Activated CD4-positive, alpha-beta T cell treated with anti-CD3 and anti-CD28 coated beads for 36 hours (primary cell): ENCODE measurements at regions not wholly inside any gene's neighbourhood (a gene's known extent, or its start where the extent isn't known, plus 50 kb on each side); places are given as distances from the start of the nearest gene placed in this dataset.

ENCODE experiments used
- ATAC-seq: fragments of 200-7000 bp; cut with Tn5 transposase; one replicate; pipeline ENCODE4 v1.10.0; 2021; ENCODE audit warnings: mild to moderate bottlenecking, moderate library complexity
- CTCF ChIA-PET: fragments of 350-600 bp; sonication (Branson Sonifier 250); formaldehyde crosslinking; loops from one replicate; lab custom pipeline; 2021; ENCODE audit warnings: antibody characterized with exemption; lab: Charles Lee
- POLR2A ChIA-PET: fragments of 350-600 bp; sonication (Branson Sonifier 250); formaldehyde crosslinking; loops from one replicate; lab custom pipeline; 2021; ENCODE audit warnings: antibody characterized with exemption, inconsistent platforms; lab: Charles Lee
- DNase-seq: peaks from one replicate; pipeline ENCODE4 v3.0.0-alpha.2; 2020
- H3K27ac Mint-ChIP-seq: one replicate; pipeline ENCODE4 v1.8.0; 2021; ENCODE audit warnings: mixed read lengths
- H3K27me3 Mint-ChIP-seq: one replicate; pipeline ENCODE4 v1.8.0; 2021; ENCODE audit warnings: mixed read lengths
- H3K36me3 Mint-ChIP-seq: one replicate; pipeline ENCODE4 v1.8.0; 2021; ENCODE audit warnings: low read depth, mixed read lengths
- H3K4me1 Mint-ChIP-seq: one replicate; pipeline ENCODE4 v1.8.0; 2021; ENCODE audit warnings: mixed read lengths
- H3K4me3 Mint-ChIP-seq: one replicate; pipeline ENCODE4 v1.8.0; 2021; ENCODE audit warnings: mild to moderate bottlenecking, moderate library complexity, mixed read lengths
- H3K9me3 Mint-ChIP-seq: one replicate; pipeline ENCODE4 v1.8.0; 2021; ENCODE audit warnings: low read depth, mixed read lengths
- intact Hi-C, 2 experiments: fragments of 100-400 bp; cut with DNase I in 1 of 2; cut with micrococcal nuclease in 1 of 2; formaldehyde crosslinking; loops; one replicate each; pipeline versions ENCODE4 v1.14.2 to v1.15.1; 2022 to 2024; cut with DNase I, micrococcal nuclease

DNA sequence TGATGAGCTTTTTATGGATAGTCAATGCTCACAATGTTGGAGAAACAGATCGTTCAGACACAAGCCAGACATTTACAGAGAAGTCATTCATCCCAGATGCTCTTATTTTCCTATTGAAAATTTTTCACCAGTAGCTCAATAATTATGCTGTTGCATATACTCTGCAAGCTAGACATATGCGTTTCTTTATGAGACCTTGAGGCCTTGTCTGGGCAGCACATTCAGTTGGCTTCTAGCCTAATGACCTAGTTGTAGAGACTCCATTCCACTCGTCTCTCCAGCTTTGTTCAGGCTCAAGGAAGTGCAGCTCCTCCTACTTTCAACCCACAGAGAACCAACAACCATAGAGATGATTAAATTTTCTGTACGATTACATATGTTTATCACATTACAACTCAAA lies 237.7 kb downstream of the MZT1 start:
- no peak overlapping the region for H3K27ac Mint-ChIP-seq
- intact Hi-C loops: no loop called here
- no peaks in the 10 kb centered on the region for H3K36me3 Mint-ChIP-seq
- peaks cover 1% of the 10 kb centered on the region for H3K9me3 Mint-ChIP-seq
- CTCF ChIA-PET: interaction anchor here (0.7 kb wide), 1 partner anchor 168 kb away, joined by 3 read pairs; no protein-coding TSS in a partner anchor
- no peak for DNase-seq
- H3K4me3 Mint-ChIP-seq: no peak overlapping the region
- POLR2A ChIA-PET: no interaction called here
- H3K27me3 Mint-ChIP-seq: peaks cover 2% of the 10 kb centered on the region
- no peaks in the 10 kb centered on the region for H3K4me1 Mint-ChIP-seq
- ATAC-seq: no peak

DNA sequence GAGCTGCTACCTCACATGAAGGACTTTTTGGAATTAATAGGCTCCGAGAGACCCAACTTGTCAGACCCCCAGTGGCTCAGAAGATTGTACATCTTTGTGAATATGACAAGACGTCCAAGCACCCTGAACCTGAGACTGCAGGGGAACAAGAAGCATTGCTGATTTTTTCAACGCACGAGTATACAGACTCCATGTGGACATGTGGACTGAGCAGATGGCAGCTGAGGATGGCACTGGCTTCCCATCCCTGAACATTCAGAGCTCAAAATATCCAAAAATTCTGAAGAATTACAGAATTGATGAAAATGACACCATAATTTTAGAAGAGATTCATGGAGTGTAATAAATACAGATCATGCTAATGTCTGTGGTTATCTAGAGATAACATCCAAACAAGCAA lies 254.1 kb downstream of the MZT1 start:
- H3K36me3 Mint-ChIP-seq: no peaks in the 10 kb centered on the region
- CTCF ChIA-PET: interaction anchor here (1.0 kb wide), 1 partner anchor 10 kb away, joined by 3 read pairs; no protein-coding TSS in a partner anchor
- no peak for DNase-seq
- ATAC-seq: no peak
- peaks cover 5% of the 10 kb centered on the region for H3K27me3 Mint-ChIP-seq
- POLR2A ChIA-PET: no interaction called here
- H3K27ac Mint-ChIP-seq: no peak overlapping the region
- H3K4me1 Mint-ChIP-seq: no peaks in the 10 kb centered on the region
- H3K4me3 Mint-ChIP-seq: no peak overlapping the region
- H3K9me3 Mint-ChIP-seq: peaks cover 6% of the 10 kb centered on the region
- intact Hi-C loops: no loop called here

DNA sequence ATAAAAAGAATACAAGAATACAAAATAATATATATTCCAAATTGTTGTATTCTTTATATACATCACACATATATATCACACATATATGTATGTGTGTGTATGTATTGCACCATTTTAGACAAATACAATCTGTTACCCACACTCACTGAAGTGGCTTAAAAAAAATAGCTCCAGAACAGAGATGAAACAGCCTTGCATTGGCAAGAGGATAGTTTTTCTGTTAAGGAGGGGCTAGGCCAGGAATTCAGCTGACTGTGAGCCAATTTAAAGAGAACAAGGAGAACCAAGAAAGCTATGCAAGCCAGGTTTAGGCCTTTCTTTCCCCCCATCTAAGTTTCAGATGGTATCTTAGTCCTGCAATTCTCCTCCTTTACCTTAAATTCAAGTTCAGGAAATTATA lies 257.5 kb downstream of the MZT1 start:
- no peaks in the 10 kb centered on the region for H3K4me1 Mint-ChIP-seq
- ChIA-PET CTCF (no interaction called here), POLR2A (no interaction called here)
- DNase-seq (no peak), ATAC-seq (no peak)
- intact Hi-C loops: no loop called here
- no peaks in the 10 kb centered on the region for H3K36me3 Mint-ChIP-seq
- H3K27me3 Mint-ChIP-seq: peaks cover 3% of the 10 kb centered on the region
- H3K27ac Mint-ChIP-seq: no peak overlapping the region
- H3K4me3 Mint-ChIP-seq: no peak overlapping the region
- H3K9me3 Mint-ChIP-seq: peaks cover 2% of the 10 kb centered on the region

DNA sequence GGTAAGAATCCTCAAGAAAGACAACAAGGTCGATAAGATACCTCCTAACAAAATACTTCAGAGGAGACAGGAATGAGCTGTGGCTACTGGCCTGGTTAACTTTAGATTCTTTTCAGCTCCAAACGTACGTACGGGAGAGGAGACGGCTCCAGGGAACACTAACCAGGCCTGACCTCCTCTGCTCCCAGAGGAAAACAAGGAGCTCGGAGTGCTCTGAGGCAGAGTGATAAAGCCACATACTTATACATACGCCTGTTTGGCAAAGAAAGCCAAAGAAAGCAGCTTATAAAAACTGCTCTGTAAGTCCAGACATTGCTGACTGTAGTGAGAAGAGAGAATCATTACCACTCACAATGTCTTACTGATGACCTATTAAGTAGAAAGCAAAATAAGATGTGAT lies 263.9 kb downstream of the MZT1 start:
- ATAC-seq (no peak), DNase-seq (no peak)
- Mint-ChIP-seq H3K27ac (no peak overlapping the region), H3K4me3 (no peak overlapping the region), H3K36me3 (no peaks in the 10 kb centered on the region), H3K27me3 (peaks cover 6% of the 10 kb centered on the region), H3K9me3 (no peaks in the 10 kb centered on the region), H3K4me1 (no peaks in the 10 kb centered on the region)
- intact Hi-C loops: no loop called here
- POLR2A ChIA-PET: no interaction called here
- CTCF ChIA-PET: interaction anchor here (0.5 to 0.8 kb wide), 2 partner anchors 12 to 145 kb away, joined by 3 to 4 read pairs; no protein-coding TSS in a partner anchor

DNA sequence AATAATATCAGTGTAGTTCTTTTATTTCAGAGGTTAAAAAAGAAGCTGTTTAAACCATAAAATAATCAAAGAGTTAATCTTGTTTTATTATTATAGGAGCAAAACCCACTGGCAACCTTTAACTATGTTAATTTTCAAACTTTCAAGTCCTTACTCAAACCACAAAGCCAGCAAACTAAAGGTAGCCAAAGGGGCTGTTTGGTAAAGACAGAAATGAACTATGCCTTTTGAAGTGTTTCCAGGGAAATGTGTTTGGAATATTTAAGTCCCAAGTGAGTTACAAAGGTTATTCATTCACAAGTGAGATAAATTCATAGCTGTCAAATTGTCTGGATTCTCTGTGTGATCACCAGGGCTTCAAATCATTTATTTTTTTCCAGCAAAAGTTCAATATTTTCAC lies 264.7 kb downstream of the MZT1 start:
- intact Hi-C loops: no loop called here
- no peaks in the 10 kb centered on the region for H3K4me1 Mint-ChIP-seq
- H3K4me3 Mint-ChIP-seq: no peak overlapping the region
- CTCF ChIA-PET: interaction anchor here (0.8 to 1.5 kb wide), 3 partner anchors 11 to 15 kb away, joined by 3 read pairs; no protein-coding TSS in a partner anchor
- DNase-seq (no peak), ATAC-seq (no peak)
- H3K27me3 Mint-ChIP-seq: peaks cover 6% of the 10 kb centered on the region
- POLR2A ChIA-PET: interaction anchor here (0.6 kb wide), 1 partner anchor 292 kb away, joined by 5 read pairs; no protein-coding TSS in a partner anchor
- no peaks in the 10 kb centered on the region for H3K36me3 Mint-ChIP-seq
- no peaks in the 10 kb centered on the region for H3K9me3 Mint-ChIP-seq
- H3K27ac Mint-ChIP-seq: no peak overlapping the region

DNA sequence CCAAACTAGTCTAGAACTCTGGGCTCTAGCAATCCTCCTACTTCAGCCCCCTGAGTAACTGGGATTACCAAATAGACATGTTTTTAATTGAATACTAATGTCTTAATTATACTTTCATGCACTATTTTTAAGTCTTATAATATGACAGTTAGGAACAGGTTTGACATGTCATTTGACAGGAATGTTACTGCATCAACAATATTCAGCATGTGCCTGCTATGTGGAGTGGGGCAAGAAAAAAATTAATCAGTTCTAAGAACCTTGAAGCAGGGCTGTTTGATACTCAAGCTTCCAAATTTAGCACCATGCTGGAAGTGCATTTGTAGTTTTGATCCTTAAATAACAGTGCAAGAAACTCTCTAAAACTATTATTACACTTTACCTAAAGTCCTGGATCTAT lies 265.3 kb downstream of the MZT1 start:
- no peaks in the 10 kb centered on the region for H3K4me1 Mint-ChIP-seq
- no peak overlapping the region for H3K4me3 Mint-ChIP-seq
- ChIA-PET CTCF (interaction anchor here (1.5 kb wide), 1 partner anchor 14 kb away, joined by 3 read pairs; no protein-coding TSS in a partner anchor), POLR2A (no interaction called here)
- intact Hi-C loops: no loop called here
- ATAC-seq (no peak), DNase-seq (no peak)
- peaks cover 6% of the 10 kb centered on the region for H3K27me3 Mint-ChIP-seq
- H3K9me3 Mint-ChIP-seq: no peaks in the 10 kb centered on the region
- no peaks in the 10 kb centered on the region for H3K36me3 Mint-ChIP-seq
- H3K27ac Mint-ChIP-seq: no peak overlapping the region

DNA sequence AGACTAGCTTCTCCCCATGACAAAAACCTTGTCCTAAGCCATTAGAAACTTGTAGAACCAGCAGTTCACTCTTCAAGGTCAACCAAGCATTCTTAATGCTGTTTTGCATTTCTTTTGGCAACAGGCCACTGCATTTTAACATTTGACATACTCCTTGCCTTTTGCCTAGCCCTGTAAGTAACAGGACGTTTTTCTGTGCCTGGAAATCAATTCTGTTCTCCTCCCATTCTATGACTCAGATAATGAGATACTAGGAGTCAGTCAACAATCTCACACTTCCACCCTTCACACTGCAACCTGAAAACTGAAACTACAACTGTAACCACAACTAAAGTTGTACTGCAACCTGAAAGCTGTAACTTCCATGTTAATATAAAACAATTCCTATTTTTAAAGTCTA lies 268.7 kb downstream of the MZT1 start:
- H3K27me3 Mint-ChIP-seq: peaks cover 3% of the 10 kb centered on the region
- H3K9me3 Mint-ChIP-seq: no peaks in the 10 kb centered on the region
- no peak for ATAC-seq
- CTCF ChIA-PET: no interaction called here
- DNase-seq: no peak
- no peak overlapping the region for H3K4me3 Mint-ChIP-seq
- POLR2A ChIA-PET: no interaction called here
- no peak overlapping the region for H3K27ac Mint-ChIP-seq
- no peaks in the 10 kb centered on the region for H3K36me3 Mint-ChIP-seq
- intact Hi-C loops: no loop called here
- H3K4me1 Mint-ChIP-seq: no peaks in the 10 kb centered on the region

DNA sequence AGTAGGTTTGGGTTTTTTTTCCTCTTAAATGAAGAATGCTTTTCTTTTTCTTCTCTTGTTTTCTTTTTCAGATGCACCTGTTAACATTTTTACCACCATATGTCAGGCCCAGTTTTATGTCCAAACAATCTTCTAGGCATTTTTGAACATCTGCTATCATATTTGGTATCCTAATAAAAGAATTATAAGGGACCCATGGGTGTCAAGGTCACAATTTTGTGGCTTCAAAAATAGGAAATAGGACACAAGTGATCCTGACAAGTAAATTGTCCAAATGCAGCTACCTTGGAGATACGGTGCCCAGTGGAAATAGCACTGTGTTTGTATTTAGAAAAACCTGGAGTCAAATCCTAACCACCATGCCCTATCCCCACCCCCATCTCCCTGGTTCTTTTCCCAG lies 270.3 kb downstream of the MZT1 start:
- intact Hi-C loops: no loop called here
- POLR2A ChIA-PET: no interaction called here

DNA sequence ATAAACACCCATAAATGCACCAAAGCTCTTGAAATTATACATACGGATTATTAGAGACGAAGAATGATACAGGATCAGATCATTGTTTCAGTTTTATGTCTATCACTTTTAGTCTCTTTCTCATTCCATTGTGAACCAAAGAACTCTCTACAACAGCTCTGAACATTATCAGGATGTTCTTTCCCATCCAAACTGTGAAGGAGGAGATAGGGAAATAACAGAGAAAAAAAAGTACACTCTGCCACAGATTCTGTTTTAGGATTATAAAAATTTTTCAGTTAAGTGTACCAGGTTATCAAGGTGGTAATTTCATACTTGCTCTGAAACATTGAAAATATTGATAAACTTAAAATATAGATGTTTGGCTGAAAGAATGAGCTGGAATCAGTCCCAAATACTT lies 270.9 kb downstream of the MZT1 start:
- no peak overlapping the region for H3K27ac Mint-ChIP-seq
- ATAC-seq (no peak), DNase-seq (no peak)
- no peaks in the 10 kb centered on the region for H3K4me1 Mint-ChIP-seq
- peaks cover 3% of the 10 kb centered on the region for H3K27me3 Mint-ChIP-seq
- intact Hi-C loops: no loop called here
- ChIA-PET CTCF (no interaction called here), POLR2A (no interaction called here)
- no peaks in the 10 kb centered on the region for H3K9me3 Mint-ChIP-seq
- no peaks in the 10 kb centered on the region for H3K36me3 Mint-ChIP-seq
- H3K4me3 Mint-ChIP-seq: no peak overlapping the region

More for the DNA sequence above, 270.3 kb downstream of the MZT1 start:
- Mint-ChIP-seq H3K9me3 (no peaks in the 10 kb centered on the region), H3K27ac (no peak overlapping the region), H3K36me3 (no peaks in the 10 kb centered on the region), H3K4me1 (no peaks in the 10 kb centered on the region), H3K4me3 (no peak overlapping the region), H3K27me3 (peaks cover 3% of the 10 kb centered on the region)
- CTCF ChIA-PET: no interaction called here
- DNase-seq (no peak), ATAC-seq (no peak)

DNA sequence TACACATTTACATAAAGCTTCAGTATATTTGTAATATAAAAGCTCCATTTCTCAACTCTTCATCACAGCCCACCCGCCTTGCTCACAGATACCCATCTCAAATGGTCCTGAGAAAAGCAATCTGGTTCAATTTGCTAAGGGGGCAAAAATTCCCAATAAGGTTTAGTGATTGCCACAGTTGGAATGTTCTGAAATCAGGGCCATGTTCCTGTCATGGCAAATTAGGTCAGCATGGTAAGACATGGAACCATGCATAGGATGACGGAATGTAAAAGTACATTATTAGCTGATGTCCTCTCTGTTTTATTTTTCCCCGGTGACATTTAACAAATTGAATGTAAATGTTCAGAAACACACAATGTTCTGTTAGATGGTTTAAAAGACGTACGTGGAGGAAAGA lies 274.3 kb downstream of the MZT1 start:
- POLR2A ChIA-PET: no interaction called here
- no peaks in the 10 kb centered on the region for H3K27me3 Mint-ChIP-seq

DNA sequence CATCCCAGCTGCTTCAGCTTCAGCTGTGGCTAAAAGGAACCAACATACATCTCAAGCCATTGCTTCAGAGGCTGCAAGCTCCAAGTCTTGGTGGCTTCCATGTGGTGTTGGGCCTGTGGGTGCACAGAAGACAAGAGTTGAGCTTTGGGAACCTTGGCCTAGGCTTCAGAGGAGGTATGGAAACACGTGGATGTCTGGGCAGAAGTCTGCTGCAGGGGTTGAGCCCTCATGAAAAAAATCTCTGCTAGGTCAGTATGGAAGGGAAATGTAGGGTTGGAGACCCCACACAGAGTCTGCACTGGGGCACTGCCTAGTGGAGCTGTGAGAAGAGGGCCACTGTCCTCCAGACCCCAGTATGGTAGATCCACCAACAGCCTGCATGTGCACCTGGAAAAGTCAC lies 279.3 kb downstream of the MZT1 start:
- H3K27ac Mint-ChIP-seq: no peak overlapping the region
- ChIA-PET POLR2A (no interaction called here), CTCF (interaction anchor here (1.4 kb wide), 1 partner anchor 14 kb away, joined by 3 read pairs; no protein-coding TSS in a partner anchor)
- intact Hi-C loops: no loop called here
- no peak overlapping the region for H3K4me3 Mint-ChIP-seq
- H3K4me1 Mint-ChIP-seq: no peaks in the 10 kb centered on the region
- no peaks in the 10 kb centered on the region for H3K27me3 Mint-ChIP-seq
- ATAC-seq: no peak
- no peaks in the 10 kb centered on the region for H3K36me3 Mint-ChIP-seq
- H3K9me3 Mint-ChIP-seq: peaks cover 14% of the 10 kb centered on the region
- no peak for DNase-seq

More for the DNA sequence above, 274.3 kb downstream of the MZT1 start:
- H3K36me3 Mint-ChIP-seq: no peaks in the 10 kb centered on the region
- DNase-seq (no peak), ATAC-seq (no peak)
- intact Hi-C loops: no loop called here
- CTCF ChIA-PET: no interaction called here
- H3K4me3 Mint-ChIP-seq: no peak overlapping the region
- H3K4me1 Mint-ChIP-seq: no peaks in the 10 kb centered on the region
- H3K9me3 Mint-ChIP-seq: peaks cover 6% of the 10 kb centered on the region
- no peak overlapping the region for H3K27ac Mint-ChIP-seq

DNA sequence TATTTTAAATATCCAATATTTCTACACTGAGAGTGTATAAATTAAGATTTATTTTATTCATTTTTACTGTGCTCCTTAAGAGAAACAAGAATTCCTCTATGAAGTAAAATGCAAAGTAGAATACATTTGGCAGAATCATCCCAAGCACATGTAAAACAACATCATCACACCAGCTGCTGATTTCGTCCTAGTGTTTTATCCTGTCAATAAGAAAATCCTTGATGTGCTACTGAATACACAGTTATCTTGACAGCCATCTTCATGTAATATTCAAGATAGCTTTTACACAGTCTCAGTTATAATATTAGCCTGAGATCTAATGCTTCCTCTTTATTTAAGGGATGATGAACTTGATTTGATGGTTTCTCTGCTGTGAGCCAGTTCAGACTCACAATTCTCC lies 282.4 kb downstream of the MZT1 start:
- no peaks in the 10 kb centered on the region for H3K36me3 Mint-ChIP-seq
- H3K4me3 Mint-ChIP-seq: no peak overlapping the region
- no peak for ATAC-seq
- peaks cover 14% of the 10 kb centered on the region for H3K9me3 Mint-ChIP-seq
- POLR2A ChIA-PET: no interaction called here
- CTCF ChIA-PET: interaction anchor here (1.2 kb wide), 1 partner anchor 29 kb away, joined by 3 read pairs; no protein-coding TSS in a partner anchor
- no peak for DNase-seq
- intact Hi-C loops: no loop called here
- H3K27me3 Mint-ChIP-seq: no peaks in the 10 kb centered on the region
- H3K4me1 Mint-ChIP-seq: no peaks in the 10 kb centered on the region
- no peak overlapping the region for H3K27ac Mint-ChIP-seq
